SK-N-SH (cell line): ENCODE measurements at regions not wholly inside any gene's neighbourhood (a gene's known extent, or its start where the extent isn't known, plus 50 kb on each side); places are given as distances from the start of the nearest gene placed in this dataset.

Source experiments
- CTCF ChIA-PET: fragments of 300-600, 350-600 bp; formaldehyde crosslinking; extraction: SDS; loops from one replicate; lab custom pipeline; 2021; lab: Yijun Ruan, JAX
- POLR2A ChIA-PET: fragments of 350-600 bp; sonication (Branson Sonifier 250); formaldehyde crosslinking; extraction: SDS; loops from one replicate; lab custom pipeline; 2020; ENCODE audit warnings: antibody characterized with exemption, inconsistent platforms; lab: Yijun Ruan, JAX
- DNase-seq: peaks from one replicate; pipeline ENCODE4 v3.0.0; 2012
- H2AFZ ChIP-seq: fragments of 200-600 bp; sonication (generic); 2 replicates; pipeline ENCODE4 v1.8.1; 2016; ENCODE audit warnings: antibody characterized with exemption, mild to moderate bottlenecking, low read depth
- H3F3A ChIP-seq: fragments of 200-600 bp; sonication (generic); replicated peaks from 2 replicates; pipeline ENCODE3; 2016; ENCODE audit warnings: antibody characterized with exemption, mild to moderate bottlenecking; ENCODE audit not compliant: insufficient read depth
- H3K27ac ChIP-seq, 2 experiments: fragments of 200-500 bp in 1 of 2; fragments of 200-600 bp in 1 of 2; sonication (Bioruptor generic) in 1 of 2; sonication (generic), shearing (Covaris generic) in 1 of 2; 2 replicates each; pipeline versions ENCODE4 v1.5.1 to v1.6.1; 2014 to 2016; ENCODE audit warnings: low read depth in 2 of 2, inconsistent platforms in 1 of 2, low read length in 1 of 2, mild to moderate bottlenecking in 1 of 2, mixed read lengths in 1 of 2
- H3K27me3 ChIP-seq: fragments of 200-600 bp; sonication (generic), shearing (Covaris generic); 2 replicates; pipeline ENCODE4 v1.6.1; 2016; ENCODE audit warnings: mixed run types; ENCODE audit not compliant: insufficient read depth
- H3K36me3 ChIP-seq, 2 experiments: fragments of 200-500 bp in 1 of 2; fragments of 200-600 bp in 1 of 2; sonication (Bioruptor generic) in 1 of 2; sonication (generic) in 1 of 2; replicated peaks in 1 of 2; 2 replicates each; pipeline versions ENCODE3 to v1.5.1; 2014 to 2016; ENCODE audit warnings: low read length in 1 of 2, mild to moderate bottlenecking in 1 of 2; ENCODE audit not compliant: insufficient read depth in 2 of 2, control insufficient read depth in 1 of 2
- H3K4me1 ChIP-seq, 2 experiments: fragments of 200-500 bp in 1 of 2; fragments of 200-600 bp in 1 of 2; sonication (Bioruptor generic) in 1 of 2; sonication (generic), shearing (Covaris generic) in 1 of 2; 2 replicates each; pipeline versions ENCODE4 v1.5.1 to v1.6.1; 2014 to 2016; ENCODE audit warnings: low read depth in 1 of 2, low read length in 1 of 2, mixed run types in 1 of 2; ENCODE audit not compliant: insufficient read depth in 2 of 2, control insufficient read depth in 1 of 2
- H3K4me2 ChIP-seq: fragments of 200-600 bp; sonication (generic), shearing (Covaris generic); 2 replicates; pipeline ENCODE4 v1.6.1; 2017; ENCODE audit warnings: mixed run types
- H3K4me3 ChIP-seq, 2 experiments: fragments of 200-500 bp in 1 of 2; fragments of 200-600 bp in 1 of 2; sonication (Bioruptor generic) in 1 of 2; sonication (generic), shearing (Covaris generic) in 1 of 2; 2 replicates each; pipeline versions ENCODE4 v1.5.1 to v1.8.1; 2014 to 2016; ENCODE audit warnings: low read depth in 2 of 2, inconsistent platforms in 1 of 2, low read length in 1 of 2, mild to moderate bottlenecking in 1 of 2, mixed read lengths in 1 of 2, moderate library complexity in 1 of 2
- H3K79me2 ChIP-seq: fragments of 200-600 bp; sonication (generic); 2 replicates; pipeline ENCODE4 v1.8.1; 2017; ENCODE audit warnings: mild to moderate bottlenecking; ENCODE audit not compliant: insufficient read depth
- H3K9ac ChIP-seq: fragments of 200-600 bp; sonication (generic); 2 replicates; pipeline ENCODE4 v1.6.1; 2017; ENCODE audit warnings: mixed run types
- H3K9me2 ChIP-seq: fragments of 200-600 bp; sonication (generic); 2 replicates; pipeline ENCODE4 v1.6.1; 2017; ENCODE audit warnings: mixed run types
- H3K9me3 ChIP-seq: fragments of 200-600 bp; sonication (generic); 2 replicates; pipeline ENCODE4 v1.6.1; 2017; ENCODE audit warnings: mixed run types, mild to moderate bottlenecking, moderate library complexity
- H4K20me1 ChIP-seq: fragments of 200-600 bp; sonication (generic); 2 replicates; pipeline ENCODE4 v1.6.1; 2017; ENCODE audit warnings: mild to moderate bottlenecking, mixed run types; ENCODE audit not compliant: insufficient read depth
- CHD2 ChIP-seq: fragments of 150-350 bp; IDR thresholded peaks from 2 replicates; pipeline ENCODE4 v1.6.1; 2018; ENCODE audit warnings: low read length; ENCODE audit not compliant: partially characterized antibody
- CTCF ChIP-seq: fragments of 200-600 bp; sonication (generic); IDR thresholded peaks from 2 replicates; pipeline ENCODE4 v1.6.1; 2017; ENCODE audit warnings: antibody characterized with exemption, mild to moderate bottlenecking, moderate library complexity
- ELF1 ChIP-seq: IDR thresholded peaks from 2 replicates; pipeline ENCODE4 v1.4.0; 2012
- EP300 ChIP-seq, 2 experiments: IDR thresholded peaks; 2 replicates each; pipeline versions ENCODE4 v1.4.0 to v1.6.1; 2012; ENCODE audit warnings: borderline replicate concordance in 1 of 2, low read depth in 1 of 2, low read length in 1 of 2
- FOSL2 ChIP-seq: IDR thresholded peaks from 2 replicates; pipeline ENCODE4 v1.4.0; 2012; ENCODE audit warnings: low read depth, mild to moderate bottlenecking, moderate library complexity, borderline replicate concordance
- FOXJ3 ChIP-seq: sonication (generic); formaldehyde crosslinking; IDR thresholded peaks from 2 replicates; pipeline ENCODE4 v1.5.1; 2020; ENCODE audit warnings: mild to moderate bottlenecking, missing genetic modification reagents
- FOXM1 ChIP-seq: IDR thresholded peaks from 2 replicates; pipeline ENCODE4 v1.4.0; 2012; ENCODE audit warnings: low read depth, mild to moderate bottlenecking
- GABPA ChIP-seq: IDR thresholded peaks from 2 replicates; pipeline ENCODE4 v1.4.0; 2012; ENCODE audit warnings: low read depth, mild to moderate bottlenecking
- GATA2 ChIP-seq: sonication (generic); formaldehyde crosslinking; IDR thresholded peaks from 2 replicates; pipeline ENCODE4 v1.5.0; 2020; ENCODE audit warnings: mild to moderate bottlenecking, missing genetic modification reagents
- IRF3 ChIP-seq: fragments of 150-350 bp; IDR thresholded peaks from 2 replicates; pipeline ENCODE4 v1.6.1; 2016; ENCODE audit warnings: mild to moderate bottlenecking, low read depth, low read length
- JUND ChIP-seq: IDR thresholded peaks from 2 replicates; pipeline ENCODE4 v1.4.0; 2012
- MAX ChIP-seq: IDR thresholded peaks from 2 replicates; pipeline ENCODE4 v1.4.0; 2012; ENCODE audit warnings: low read depth
- MXI1 ChIP-seq: IDR thresholded peaks from 2 replicates; pipeline ENCODE4 v1.6.1; 2012; ENCODE audit warnings: mild to moderate bottlenecking, low read depth, low read length, improper control_type of control experiment
- NFIC ChIP-seq: IDR thresholded peaks from 2 replicates; pipeline ENCODE4 v1.4.0; 2012; ENCODE audit warnings: borderline replicate concordance
- POLR2AphosphoS5 ChIP-seq: IDR thresholded peaks from 2 replicates; pipeline ENCODE4 v1.6.1; 2012; ENCODE audit warnings: low read depth, low read length
- RAD21 ChIP-seq: IDR thresholded peaks from 2 replicates; pipeline ENCODE4 v1.6.1; 2012; ENCODE audit warnings: mild to moderate bottlenecking, low read length
- REST ChIP-seq: IDR thresholded peaks from 2 replicates; pipeline ENCODE4 v1.6.1; 2012; ENCODE audit warnings: mild to moderate bottlenecking, low read depth, low read length, moderate library complexity
- RFX5 ChIP-seq: IDR thresholded peaks from 2 replicates; pipeline ENCODE4 v1.6.1; 2012; ENCODE audit warnings: mild to moderate bottlenecking, improper control_type of control experiment, low read length
- RXRA ChIP-seq: IDR thresholded peaks from 2 replicates; pipeline ENCODE4 v1.4.0; 2012; ENCODE audit warnings: low read depth, mild to moderate bottlenecking, borderline replicate concordance
- SIN3A ChIP-seq: IDR thresholded peaks from 2 replicates; pipeline ENCODE4 v1.6.1; 2012; ENCODE audit warnings: low read depth, mild to moderate bottlenecking, low read length, moderate library complexity, borderline replicate concordance
- TAF1 ChIP-seq: IDR thresholded peaks from 2 replicates; pipeline ENCODE4 v1.6.1; 2012; ENCODE audit warnings: low read depth, mild to moderate bottlenecking, low read length, moderate library complexity, borderline replicate concordance
- USF1 ChIP-seq: IDR thresholded peaks from 2 replicates; pipeline ENCODE4 v1.4.0; 2012; ENCODE audit warnings: low read depth, borderline replicate concordance
- YY1 ChIP-seq: IDR thresholded peaks from 2 replicates; pipeline ENCODE4 v1.4.0; 2012; ENCODE audit warnings: low read depth, mild to moderate bottlenecking
- WGBS: methylation state at CpG from one replicate; pipeline ENCODE4 v1.1.6; 2017; ENCODE audit warnings: low lambda C conversion rate; 5-methylcytosine and 5-hydroxymethylcytosine counted together

- H3K4me1 ChIP-seq: no peaks in the 10 kb centered on the region
- H3F3A ChIP-seq: no peaks in the 10 kb centered on the region
- no peaks in the 10 kb centered on the region for H3K27me3 ChIP-seq
- no peak overlapping the region for H3K4me2 ChIP-seq
- H3K79me2 ChIP-seq: no peaks in the 10 kb centered on the region
- H3K4me3 ChIP-seq: no peak overlapping the region
- H3K36me3 ChIP-seq: no peaks in the 10 kb centered on the region
- TF ChIP-seq SIN3A: no peak
- no peak for TF ChIP-seq RAD21
- TF ChIP-seq CHD2: no peak
- TF ChIP-seq JUND: no peak
- no peak for TF ChIP-seq REST
- no peak for TF ChIP-seq IRF3
- TF ChIP-seq POLR2AphosphoS5: no peak
- TF ChIP-seq ELF1: no peak
- TF ChIP-seq YY1: no peak
- no peak for TF ChIP-seq FOXM1
- no peak for TF ChIP-seq RXRA
- no peak for TF ChIP-seq FOSL2
- TF ChIP-seq NFIC: no peak
- TF ChIP-seq EP300 (IDR thresholded peaks at IDR 0.05; ENCODE audit: borderline replicate concordance in 1 of 2, low read depth in 1 of 2, low read length in 1 of 2): no peak
- no peak for TF ChIP-seq MXI1
- no peak for TF ChIP-seq FOXJ3
- no peak overlapping the region for H2AFZ ChIP-seq
- H3K9me3 ChIP-seq: no peaks in the 10 kb centered on the region
- ChIA-PET CTCF (no interaction called here), POLR2A (no interaction called here)
- H4K20me1 ChIP-seq: no peaks in the 10 kb centered on the region
- no peak overlapping the region for H3K9ac ChIP-seq
- 2% methylated on average over 3 of the region's 3 CpGs for WGBS
- H3K9me2 ChIP-seq: no peaks in the 10 kb centered on the region
- H3K27ac ChIP-seq: no peak overlapping the region
- no peak for DNase-seq
Observed at GRCh38 chr6:85262621-85263020, 187.3 kb upstream of the NT5E start.

- Histone ChIP-seq H3K4me3 (no peak overlapping the region), H3F3A (no peaks in the 10 kb centered on the region), H3K9me2 (no peaks in the 10 kb centered on the region), H3K9me3 (no peaks in the 10 kb centered on the region), H3K9ac (no peak overlapping the region), H3K79me2 (no peaks in the 10 kb centered on the region), H2AFZ (no peak overlapping the region), H3K36me3 (no peaks in the 10 kb centered on the region), H3K27me3 (no peaks in the 10 kb centered on the region), H3K27ac (no peak overlapping the region), H3K4me1 (no peaks in the 10 kb centered on the region), H4K20me1 (no peaks in the 10 kb centered on the region), H3K4me2 (no peak overlapping the region)
- 9% methylated on average over 6 of the region's 6 CpGs for WGBS
- no peak for DNase-seq
- ChIA-PET CTCF (no interaction called here), POLR2A (no interaction called here)
- TF ChIP-seq GABPA (no peak), MAX (no peak), RFX5 (no peak), TAF1 (no peak), JUND (no peak), CTCF (no peak), USF1 (no peak), GATA2 (CRISPR knock-in tag) (no peak), IRF3 (no peak)
Observed at GRCh38 chr6:85261271-85261670, 188.6 kb upstream of the NT5E start.
